ENCODE measurements at regions not wholly inside any gene's neighbourhood (a gene's known extent, or its start where the extent isn't known, plus 50 kb on each side); places are given as distances from the start of the nearest gene placed in this dataset.

DNA sequence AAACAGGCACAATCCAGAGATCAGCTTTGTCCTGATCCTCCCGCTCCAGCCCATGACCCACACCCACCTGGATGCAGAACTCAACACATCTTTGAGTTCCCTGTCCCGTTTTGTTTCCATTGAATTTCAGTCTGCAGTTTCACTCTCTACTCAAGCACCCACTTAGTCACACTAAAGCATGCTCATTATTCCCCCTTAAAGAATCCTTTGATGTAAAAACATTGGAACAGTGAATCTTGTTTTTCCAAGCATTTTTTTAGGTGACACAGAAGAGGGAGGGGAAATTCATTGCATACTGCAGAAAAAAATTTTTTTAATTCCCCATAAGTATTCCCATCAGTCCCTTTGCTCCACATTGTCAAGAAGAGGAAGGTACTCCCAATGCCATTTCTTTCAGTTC, 249.7 kb upstream of the TTC29 start:
- no peak for TF ChIP-seq ARNTL (CRISPR knock-in tag; IDR thresholded peaks at IDR 0.05; ENCODE audit: borderline replicate concordance, low read depth)
- TF ChIP-seq ESRRG (CRISPR knock-in tag; IDR thresholded peaks at IDR 0.05), result no peak
- no peak for TF ChIP-seq PATZ1 (CRISPR knock-in tag; IDR thresholded peaks at IDR 0.05; ENCODE audit: borderline replicate concordance)
